GM10266 (cell line): ENCODE measurements at regions not wholly inside any gene's neighbourhood (a gene's known extent, or its start where the extent isn't known, plus 50 kb on each side); places are given as distances from the start of the nearest gene placed in this dataset.

Experiments used
- DNase-seq: peaks from one replicate; pipeline ENCODE4 v3.0.0; 2012; ENCODE audit errors: extremely low spot score
- CTCF ChIP-seq: IDR thresholded peaks from 2 replicates; pipeline ENCODE4 v1.5.1; 2012; ENCODE audit warnings: mild to moderate bottlenecking, low read depth; ENCODE audit not compliant: control insufficient read depth, insufficient read depth; ENCODE audit errors: missing control alignments

DNA sequence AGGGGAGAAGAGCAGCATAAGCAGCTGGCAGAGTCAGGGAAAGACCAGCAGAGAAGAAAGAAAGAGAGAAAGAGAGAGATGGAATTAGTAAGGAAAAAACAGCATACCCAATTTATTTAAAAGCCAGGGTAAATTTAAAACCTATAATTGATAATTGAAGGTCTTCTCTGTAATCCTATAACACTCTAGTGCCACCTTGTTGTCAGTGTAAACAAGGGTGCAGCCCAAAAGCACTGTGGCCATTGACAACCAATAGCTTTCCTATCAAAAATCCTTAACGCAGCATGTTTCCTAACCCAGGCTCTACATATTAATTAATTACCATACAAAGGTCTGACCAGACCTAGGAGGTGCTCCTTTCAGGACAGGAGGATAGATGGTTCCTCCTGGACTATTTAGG lies 447.2 kb upstream of the HSFY2 start:
- no peak for DNase-seq
- TF ChIP-seq CTCF, result no peak

DNA sequence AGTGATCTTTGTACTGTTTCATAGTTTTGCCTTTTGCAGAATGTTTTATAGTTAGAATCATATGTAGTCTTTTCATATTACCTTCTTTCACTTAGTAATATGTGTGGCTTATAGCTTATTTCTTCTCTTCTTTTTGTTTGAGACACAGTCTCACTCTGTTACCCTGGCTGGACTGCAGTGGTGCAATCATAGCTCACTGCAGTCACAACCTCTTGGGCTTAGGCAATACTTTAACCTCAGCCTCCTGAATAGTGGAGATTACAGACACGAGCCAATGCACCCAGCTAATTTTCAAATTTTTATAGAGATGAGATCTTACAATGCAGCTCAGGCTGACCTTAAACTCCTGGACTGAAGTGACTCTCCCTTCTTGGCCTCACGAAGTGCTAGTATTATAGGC lies 435.4 kb upstream of the HSFY2 start:
- no peak for TF ChIP-seq CTCF
- no peak for DNase-seq

DNA sequence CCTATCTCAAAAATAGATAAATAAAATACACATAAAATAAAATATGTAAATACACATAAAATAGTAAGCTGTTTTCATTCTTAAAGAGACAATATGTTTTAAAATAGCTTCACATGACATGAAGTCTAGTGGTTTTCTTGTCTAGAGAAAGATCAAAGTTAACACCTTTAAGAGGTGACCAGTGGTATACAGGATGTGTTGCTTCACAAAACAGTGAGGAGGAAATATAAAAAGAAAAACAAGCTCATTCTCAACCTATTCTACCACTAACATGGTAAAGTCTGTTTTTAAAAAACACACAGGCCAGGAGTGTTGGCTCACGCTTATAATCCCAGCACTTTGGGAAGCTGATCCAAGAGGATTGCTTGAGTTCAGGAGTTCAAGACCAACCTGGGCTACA lies 433.5 kb upstream of the HSFY2 start:
- no peak for DNase-seq
- TF ChIP-seq CTCF, result no peak

DNA sequence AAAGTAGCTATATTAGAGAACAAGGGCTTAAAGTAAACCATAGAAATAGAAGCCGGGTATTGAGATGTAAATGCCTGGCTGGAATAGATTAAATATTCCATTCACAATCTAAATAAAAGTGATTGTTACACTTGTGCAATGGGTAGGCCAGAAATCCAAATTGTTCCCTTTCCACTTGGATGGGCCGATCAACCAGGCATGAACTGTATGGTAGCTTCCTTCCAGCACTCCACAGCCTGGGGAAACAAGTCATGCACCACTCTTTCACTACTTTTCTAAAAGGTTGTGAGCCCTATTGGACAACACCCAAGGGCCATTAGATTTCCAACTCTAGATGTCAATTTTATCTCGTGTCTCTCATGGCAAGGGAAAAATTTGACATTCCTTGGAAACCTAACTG lies 407.3 kb upstream of the HSFY2 start:
- TF ChIP-seq CTCF, result no peak
- no peak for DNase-seq

DNA sequence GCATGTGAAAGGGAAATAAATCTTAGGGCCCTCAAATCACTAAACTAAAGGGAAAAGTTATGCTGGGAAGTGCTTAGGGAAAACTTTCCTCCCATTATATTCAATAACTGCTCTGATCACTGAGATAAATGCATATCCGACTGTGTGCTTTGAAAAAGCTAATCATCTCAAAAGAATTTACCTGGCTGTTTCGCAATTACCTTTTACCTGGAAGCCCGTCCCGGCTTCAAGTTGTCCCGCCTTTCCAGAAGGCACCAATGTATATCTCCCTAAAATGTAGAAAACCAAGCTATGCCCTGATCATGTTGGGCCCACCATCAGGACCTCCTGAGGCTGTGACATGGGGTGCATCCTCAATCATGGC lies 394.6 kb upstream of the HSFY2 start:
- no peak for DNase-seq
- no peak for TF ChIP-seq CTCF

GRCh38 chrY:19167319-19168201 lies 394.0 kb upstream of the HSFY2 start:
- TF ChIP-seq CTCF, result no peak
- DNase-seq, result no peak

DNA sequence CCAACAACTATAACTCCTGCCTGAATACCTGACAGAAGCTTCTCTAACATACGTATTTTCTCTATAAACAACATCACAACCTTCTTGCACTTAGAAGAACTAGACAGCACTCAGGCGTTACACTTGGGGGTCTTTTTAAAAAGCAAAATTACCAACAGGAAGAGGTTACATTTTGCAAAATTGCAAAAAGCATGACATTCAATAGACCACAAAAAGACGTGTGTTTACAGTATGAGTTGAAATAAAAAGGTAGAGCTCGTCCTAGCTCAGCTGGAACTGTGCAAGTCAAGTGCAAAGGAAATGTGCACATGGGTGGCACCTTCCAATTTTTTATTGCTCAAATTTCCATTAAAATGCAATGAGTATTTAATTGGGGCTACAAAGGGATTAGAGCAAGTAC lies 375.2 kb upstream of the HSFY2 start:
- no peak for TF ChIP-seq CTCF
- no peak for DNase-seq
